ENCODE measurements at regions not wholly inside any gene's neighbourhood (a gene's known extent, or its start where the extent isn't known, plus 50 kb on each side); places are given as distances from the start of the nearest gene placed in this dataset.

DNA sequence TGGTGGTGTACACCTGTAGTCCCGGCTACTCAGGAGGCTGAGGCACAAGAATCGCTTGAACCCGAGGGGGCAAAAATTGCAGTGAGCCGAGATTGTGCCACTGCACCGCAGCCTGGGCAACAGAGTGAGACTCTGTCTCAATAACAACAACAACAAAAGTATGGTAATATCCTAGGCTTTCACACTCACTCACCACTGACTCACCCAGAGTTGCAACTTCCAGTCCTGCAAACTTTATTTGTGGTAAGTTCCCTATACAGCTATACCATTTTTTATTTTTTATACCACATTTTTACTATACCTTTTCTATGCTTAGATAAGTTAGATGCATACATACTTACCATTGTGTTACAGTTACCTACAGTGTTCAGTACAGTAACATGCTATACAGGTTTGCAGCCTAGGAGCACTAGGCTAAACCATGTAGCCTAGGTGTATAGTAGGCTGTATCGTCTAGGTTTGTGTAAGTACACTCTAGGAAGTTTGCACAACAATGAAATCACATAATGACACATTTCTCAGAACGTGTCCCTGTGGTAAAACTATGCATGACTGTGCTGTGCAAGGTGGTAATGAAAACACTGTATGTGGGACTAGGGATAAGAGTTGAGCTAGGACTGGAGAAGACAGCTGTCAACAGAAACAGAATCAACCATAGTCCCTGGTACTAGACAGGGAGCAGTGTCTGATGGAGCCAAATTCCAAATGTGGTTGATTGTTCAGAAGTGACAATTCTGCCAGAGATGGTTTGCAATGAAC is 109.5 kb upstream of the RAD23B start:
- Mint-ChIP-seq H3K4me3 (no peak overlapping the region), H3K4me1 (peaks cover 0 to 12% (median 2%) of the 10 kb centered on the region in 3 donors), H3K9me3 (no peaks in the 10 kb centered on the region), H3K27ac (no peak overlapping the region), H3K36me3 (no peaks in the 10 kb centered on the region), H3K27me3 (peaks cover 6 to 42% of the 10 kb centered on the region in 2 donors)
- POLR2A ChIA-PET = no interaction called here
- no peaks in the 10 kb centered on the region for H3K27me3 ChIP-seq (ENCODE audit: insufficient read depth, low read length, poor library complexity, severe bottlenecking)
- H3K9me3 ChIP-seq (ENCODE audit: low read length) = no peaks in the 10 kb centered on the region
- H3K27ac ChIP-seq (ENCODE audit: low read depth, low read length) = no peak overlapping the region
- no peak for DNase-seq
- H3K4me3 ChIP-seq (ENCODE audit: low read length) = no peak overlapping the region
- CTCF ChIA-PET = no interaction called here
- no peaks in the 10 kb centered on the region for H3K36me3 ChIP-seq (ENCODE audit: insufficient read depth, low read length)
- H3K4me1 ChIP-seq (ENCODE audit: insufficient read depth, low read length) = no peaks in the 10 kb centered on the region

DNA sequence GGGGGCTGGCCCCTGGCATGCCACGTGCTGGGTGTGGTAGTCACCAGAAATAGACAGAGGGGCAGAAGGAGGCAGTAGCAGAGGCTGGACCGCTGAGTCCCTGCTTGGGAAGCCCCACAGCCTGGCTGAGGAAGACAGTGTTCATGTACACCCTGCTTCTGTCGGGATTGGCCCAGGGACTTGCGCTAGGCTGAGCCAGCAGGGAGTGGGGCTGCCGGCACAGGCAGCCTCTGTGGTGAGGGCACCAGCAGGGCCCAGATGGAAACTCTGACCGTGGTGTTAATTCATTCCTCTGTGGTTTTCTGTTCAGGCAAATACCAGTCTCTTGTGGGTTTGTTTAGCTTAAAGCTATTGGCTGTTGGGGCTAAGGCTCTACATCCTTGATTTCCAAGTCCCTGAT is 108.6 kb upstream of the RAD23B start:
- Mint-ChIP-seq H3K27ac (peak overlapping the region in 1 of 8 donors; percentile 67), H3K4me3 (no peak overlapping the region), H3K27me3 (peaks cover 8 to 49% of the 10 kb centered on the region in 2 donors), H3K4me1 (peaks cover 0 to 12% (median 2%) of the 10 kb centered on the region in 3 donors), H3K9me3 (no peaks in the 10 kb centered on the region), H3K36me3 (no peaks in the 10 kb centered on the region)
- H3K4me3 ChIP-seq (ENCODE audit: low read length) = no peak overlapping the region
- no peak overlapping the region for H3K27ac ChIP-seq (ENCODE audit: low read depth, low read length)
- no peaks in the 10 kb centered on the region for H3K4me1 ChIP-seq (ENCODE audit: insufficient read depth, low read length)
- H3K27me3 ChIP-seq (ENCODE audit: insufficient read depth, low read length, poor library complexity, severe bottlenecking) = no peaks in the 10 kb centered on the region
- no peak for DNase-seq
- POLR2A ChIA-PET = no interaction called here
- CTCF ChIA-PET = interaction anchor here (1.0 kb wide), 2 partner anchors 166 to 167 kb away, joined by 3 to 4 read pairs; no protein-coding TSS in a partner anchor
- H3K36me3 ChIP-seq (ENCODE audit: insufficient read depth, low read length) = no peaks in the 10 kb centered on the region
- H3K9me3 ChIP-seq (ENCODE audit: low read length) = no peaks in the 10 kb centered on the region

DNA sequence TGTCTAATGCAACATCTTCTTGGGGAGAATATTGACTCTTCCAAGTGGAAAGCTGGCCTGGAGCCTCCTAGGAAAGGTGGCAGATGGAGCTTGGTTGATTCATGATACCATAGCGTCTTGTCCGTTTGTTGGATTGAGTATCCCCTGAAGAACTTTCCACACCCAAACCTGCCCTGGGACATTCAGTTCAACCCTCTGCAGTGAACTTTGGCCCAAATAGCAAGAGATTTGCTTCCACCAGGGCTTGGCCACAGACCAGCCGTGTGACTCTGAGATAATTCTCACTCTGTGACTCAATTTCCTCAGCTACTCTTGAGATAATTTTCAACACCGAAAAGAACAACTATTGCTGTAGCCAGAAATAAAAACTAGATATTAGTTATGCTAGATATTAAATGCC is 108.0 kb upstream of the RAD23B start:
- ChIA-PET CTCF (interaction anchor here (1.0 kb wide), 2 partner anchors 166 to 167 kb away, joined by 3 to 4 read pairs; no protein-coding TSS in a partner anchor), POLR2A (no interaction called here)
- DNase-seq = no peak

DNA sequence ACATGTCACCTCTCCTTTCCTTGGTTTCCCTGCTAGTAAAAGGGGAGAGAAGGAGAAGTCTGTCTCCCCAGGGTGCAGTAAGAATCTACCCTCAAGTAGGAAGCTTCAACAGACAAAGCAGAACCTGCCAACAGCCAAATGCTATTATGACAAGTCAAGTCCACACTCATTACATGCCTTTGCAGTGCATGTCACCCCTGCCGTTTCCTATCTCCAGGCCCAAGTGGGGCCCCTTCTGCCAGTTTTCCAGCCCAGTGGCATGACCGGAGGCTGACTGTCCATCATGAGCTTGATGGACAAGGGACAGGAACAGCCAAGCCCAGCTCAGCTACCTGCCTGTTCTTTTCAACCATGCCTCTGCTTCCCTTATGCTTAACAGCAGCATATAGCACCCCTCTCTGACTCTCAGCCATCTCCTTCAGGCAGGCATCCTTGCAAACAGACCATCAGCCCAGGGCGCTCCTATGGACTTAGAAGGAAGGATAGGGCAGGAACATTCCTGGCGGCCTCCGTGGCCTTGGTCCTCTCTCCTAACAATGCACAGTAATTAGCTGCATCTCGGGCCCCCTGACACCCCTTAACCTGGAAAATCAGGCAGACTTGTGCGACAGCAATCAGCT is 107.2 kb upstream of the RAD23B start:
- no peaks in the 10 kb centered on the region for H3K9me3 ChIP-seq (ENCODE audit: low read length)
- no peaks in the 10 kb centered on the region for H3K9me3 Mint-ChIP-seq
- no peaks in the 10 kb centered on the region for H3K36me3 ChIP-seq (ENCODE audit: insufficient read depth, low read length)
- CTCF ChIA-PET = interaction anchor here (1.0 kb wide), 1 partner anchor 165 kb away, joined by 3 read pairs; no protein-coding TSS in a partner anchor
- H3K27ac ChIP-seq (ENCODE audit: low read depth, low read length) = no peak overlapping the region
- H3K27me3 ChIP-seq (ENCODE audit: insufficient read depth, low read length, poor library complexity, severe bottlenecking) = no peaks in the 10 kb centered on the region
- DNase-seq = no peak
- H3K27me3 Mint-ChIP-seq = peaks cover 9 to 54% of the 10 kb centered on the region in 2 donors
- H3K4me1 Mint-ChIP-seq = peaks cover 0 to 12% (median 2%) of the 10 kb centered on the region in 3 donors
- POLR2A ChIA-PET = no interaction called here
- no peak overlapping the region for H3K27ac Mint-ChIP-seq
- no peak overlapping the region for H3K4me3 Mint-ChIP-seq
- H3K36me3 Mint-ChIP-seq = no peaks in the 10 kb centered on the region
- H3K4me3 ChIP-seq (ENCODE audit: low read length) = no peak overlapping the region
- H3K4me1 ChIP-seq (ENCODE audit: insufficient read depth, low read length) = no peaks in the 10 kb centered on the region

More for the DNA sequence above, 108.0 kb upstream of the RAD23B start:
- H3K4me1 Mint-ChIP-seq = peaks cover 0 to 12% (median 2%) of the 10 kb centered on the region in 3 donors
- no peak overlapping the region for H3K27ac Mint-ChIP-seq
- H3K4me3 ChIP-seq (ENCODE audit: low read length) = no peak overlapping the region
- no peak overlapping the region for H3K27ac ChIP-seq (ENCODE audit: low read depth, low read length)
- H3K9me3 Mint-ChIP-seq = no peaks in the 10 kb centered on the region
- H3K27me3 ChIP-seq (ENCODE audit: insufficient read depth, low read length, poor library complexity, severe bottlenecking) = no peaks in the 10 kb centered on the region
- no peaks in the 10 kb centered on the region for H3K36me3 ChIP-seq (ENCODE audit: insufficient read depth, low read length)
- no peaks in the 10 kb centered on the region for H3K4me1 ChIP-seq (ENCODE audit: insufficient read depth, low read length)
- H3K27me3 Mint-ChIP-seq = peaks cover 8 to 54% of the 10 kb centered on the region in 2 donors
- no peaks in the 10 kb centered on the region for H3K36me3 Mint-ChIP-seq
- H3K4me3 Mint-ChIP-seq = no peak overlapping the region
- H3K9me3 ChIP-seq (ENCODE audit: low read length) = no peaks in the 10 kb centered on the region

DNA sequence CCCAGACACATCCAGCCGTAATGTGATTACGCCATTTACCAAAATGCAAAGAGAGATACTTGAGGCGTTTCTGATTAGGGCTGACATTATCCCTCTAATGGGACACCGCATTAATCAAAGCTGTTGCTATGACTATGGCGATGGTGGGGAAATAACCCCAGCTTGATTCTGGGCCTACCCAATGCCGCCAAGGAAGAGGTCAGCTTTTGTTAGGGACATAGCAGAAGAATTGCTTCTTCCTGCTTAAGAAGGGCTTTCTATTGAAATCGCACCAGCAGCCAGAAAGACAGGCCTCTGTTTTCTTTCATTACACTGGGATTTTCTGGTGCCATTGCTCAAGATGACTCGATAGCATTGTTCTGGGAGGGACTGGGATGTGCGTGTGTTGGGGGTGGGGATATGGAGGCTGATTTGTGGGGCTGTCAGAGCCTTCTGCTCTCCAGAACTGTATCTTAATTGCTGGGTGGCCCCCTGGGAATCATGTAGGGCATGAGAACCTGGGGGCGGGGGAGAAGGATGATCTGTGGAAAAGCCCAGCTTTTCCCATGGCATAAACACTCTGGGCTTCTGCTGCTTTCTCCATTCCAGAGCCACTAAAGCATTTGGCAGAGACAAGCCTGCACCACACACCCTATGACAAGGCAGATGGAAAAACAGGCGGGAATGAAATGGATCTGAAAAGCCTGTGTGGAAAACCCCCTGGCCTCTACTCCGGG is 106.5 kb upstream of the RAD23B start:
- peaks cover 0 to 12% (median 2%) of the 10 kb centered on the region in 3 donors for H3K4me1 Mint-ChIP-seq
- DNase-seq = no peak
- peaks cover 12 to 61% of the 10 kb centered on the region in 2 donors for H3K27me3 Mint-ChIP-seq
- H3K36me3 Mint-ChIP-seq = no peaks in the 10 kb centered on the region
- peaks cover 0 to 5% (median 4%) of the 10 kb centered on the region in 5 donors for H3K9me3 Mint-ChIP-seq
- Histone ChIP-seq H3K27me3 (ENCODE audit: insufficient read depth, low read length, poor library complexity, severe bottlenecking) (no peaks in the 10 kb centered on the region), H3K4me3 (ENCODE audit: low read length) (no peak overlapping the region), H3K36me3 (ENCODE audit: insufficient read depth, low read length) (no peaks in the 10 kb centered on the region), H3K9me3 (ENCODE audit: low read length) (no peaks in the 10 kb centered on the region), H3K27ac (ENCODE audit: low read depth, low read length) (no peak overlapping the region), H3K4me1 (ENCODE audit: insufficient read depth, low read length) (no peaks in the 10 kb centered on the region)
- H3K4me3 Mint-ChIP-seq = no peak overlapping the region
- POLR2A ChIA-PET = no interaction called here
- no peak overlapping the region for H3K27ac Mint-ChIP-seq
- CTCF ChIA-PET = no interaction called here

DNA sequence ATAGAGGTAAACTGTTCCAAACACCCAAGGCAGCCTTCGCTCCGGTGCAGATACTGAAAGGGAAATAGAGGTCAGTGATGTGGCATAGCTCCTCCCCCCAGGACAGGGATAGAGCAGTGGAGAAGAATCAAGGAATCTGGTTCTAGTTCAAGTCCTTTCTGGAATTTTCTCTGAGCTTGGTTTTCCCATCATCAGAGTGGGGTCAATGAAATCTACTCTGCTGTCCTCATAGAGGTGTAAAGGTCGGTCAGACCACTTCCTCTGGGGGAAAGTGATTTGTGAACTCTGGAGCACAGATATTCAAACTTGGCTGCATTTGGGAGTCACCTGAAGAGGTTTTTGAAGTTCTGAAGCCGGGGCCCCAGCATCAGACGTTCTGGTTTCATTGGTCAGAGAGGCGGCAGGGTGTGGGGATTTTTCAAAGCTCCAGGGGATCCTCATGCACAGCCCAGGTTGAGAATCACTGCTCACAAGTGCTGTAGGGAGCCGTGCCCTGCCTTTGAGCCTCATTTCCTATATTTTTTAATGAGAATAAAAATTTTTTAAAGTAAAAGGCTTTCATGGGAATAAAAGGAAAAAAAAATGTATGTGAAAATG is 105.7 kb upstream of the RAD23B start:
- peaks cover 0 to 9% (median 2%) of the 10 kb centered on the region in 3 donors for H3K4me1 Mint-ChIP-seq
- H3K27me3 Mint-ChIP-seq = peaks cover 13 to 63% of the 10 kb centered on the region in 2 donors
- ChIA-PET POLR2A (no interaction called here), CTCF (no interaction called here)
- no peak overlapping the region for H3K4me3 ChIP-seq (ENCODE audit: low read length)
- no peak overlapping the region for H3K27ac ChIP-seq (ENCODE audit: low read depth, low read length)
- no peak overlapping the region for H3K4me3 Mint-ChIP-seq
- H3K36me3 Mint-ChIP-seq = no peaks in the 10 kb centered on the region
- H3K27ac Mint-ChIP-seq = no peak overlapping the region
- no peaks in the 10 kb centered on the region for H3K36me3 ChIP-seq (ENCODE audit: insufficient read depth, low read length)
- DNase-seq = no peak
- peaks cover 3 to 12% (median 9%) of the 10 kb centered on the region in 5 donors for H3K9me3 Mint-ChIP-seq
- no peaks in the 10 kb centered on the region for H3K27me3 ChIP-seq (ENCODE audit: insufficient read depth, low read length, poor library complexity, severe bottlenecking)
- no peaks in the 10 kb centered on the region for H3K9me3 ChIP-seq (ENCODE audit: low read length)
- H3K4me1 ChIP-seq (ENCODE audit: insufficient read depth, low read length) = no peaks in the 10 kb centered on the region

DNA sequence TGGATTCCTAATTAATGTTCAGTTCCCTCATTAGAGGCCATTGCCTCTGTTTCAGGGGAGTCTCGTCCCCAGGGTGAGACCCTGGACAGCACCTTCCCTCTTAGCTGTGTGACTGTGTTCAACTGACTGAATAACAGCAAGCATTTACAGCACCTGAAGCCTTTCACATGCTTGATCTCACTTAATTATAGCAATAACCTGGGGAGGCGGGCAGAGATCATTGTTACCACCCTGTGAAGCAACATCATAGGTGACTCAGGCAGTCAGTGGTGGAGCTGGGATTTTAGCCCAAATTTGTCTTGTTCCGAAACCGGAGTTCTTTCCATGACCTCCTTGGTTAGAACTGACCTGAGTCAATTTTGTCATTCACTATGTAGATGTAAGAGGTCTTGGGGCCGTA is 105.2 kb upstream of the RAD23B start:
- Mint-ChIP-seq H3K4me1 (peaks cover 0 to 7% (median 0%) of the 10 kb centered on the region in 3 donors), H3K36me3 (no peaks in the 10 kb centered on the region), H3K4me3 (no peak overlapping the region), H3K27ac (peak overlapping the region in 1 of 8 donors; percentile 38), H3K27me3 (peaks cover 15 to 61% of the 10 kb centered on the region in 2 donors), H3K9me3 (peaks cover 7 to 16% (median 11%) of the 10 kb centered on the region in 5 donors)
- no peak for DNase-seq
- POLR2A ChIA-PET = no interaction called here
- H3K27me3 ChIP-seq (ENCODE audit: insufficient read depth, low read length, poor library complexity, severe bottlenecking) = no peaks in the 10 kb centered on the region
- no peak overlapping the region for H3K4me3 ChIP-seq (ENCODE audit: low read length)
- CTCF ChIA-PET = no interaction called here
- H3K27ac ChIP-seq (ENCODE audit: low read depth, low read length) = no peak overlapping the region
- H3K9me3 ChIP-seq (ENCODE audit: low read length) = no peaks in the 10 kb centered on the region
- H3K36me3 ChIP-seq (ENCODE audit: insufficient read depth, low read length) = no peaks in the 10 kb centered on the region
- H3K4me1 ChIP-seq (ENCODE audit: insufficient read depth, low read length) = no peaks in the 10 kb centered on the region

Data from CD8-positive, alpha-beta memory T cell (primary cell).